Nephron (organoid): ENCODE measurements at regions not wholly inside any gene's neighbourhood (a gene's known extent, or its start where the extent isn't known, plus 50 kb on each side); places are given as distances from the start of the nearest gene placed in this dataset.

Experiments used
- H3K27ac Mint-ChIP-seq, 3 experiments: 2 replicates each; pipeline ENCODE4 v1.8.0; 2020; ENCODE audit warnings: mixed read lengths in 3 of 3, mild to moderate bottlenecking in 2 of 3, moderate library complexity in 1 of 3
- H3K27me3 Mint-ChIP-seq: 2 replicates; pipeline ENCODE4 v1.8.0; 2021; ENCODE audit warnings: low read depth, mild to moderate bottlenecking, moderate library complexity, mixed read lengths
- H3K36me3 Mint-ChIP-seq: 2 replicates; pipeline ENCODE4 v1.8.0; 2020; ENCODE audit warnings: low read depth, mixed read lengths
- H3K4me1 Mint-ChIP-seq: 2 replicates; pipeline ENCODE4 v1.8.0; 2020; ENCODE audit warnings: mixed read lengths
- H3K4me3 Mint-ChIP-seq, 3 experiments: 2 replicates each; pipeline ENCODE4 v1.8.0; 2020; ENCODE audit warnings: mild to moderate bottlenecking in 3 of 3, mixed read lengths in 3 of 3, moderate library complexity in 2 of 3
- H3K9me3 Mint-ChIP-seq: 2 replicates; pipeline ENCODE4 v1.8.0; 2020; ENCODE audit warnings: mixed read lengths
- CTCF ChIP-seq, 3 experiments: fragments of 200-600 bp; sonication (generic); IDR thresholded peaks; one replicate each; pipeline ENCODE4 v1.5.0; 2021; ENCODE audit warnings: antibody characterized with exemption in 3 of 3; ENCODE audit not compliant: unreplicated experiment in 3 of 3

GRCh38 chr4:119833611-119834010 lies 205.0 kb upstream of the PDE5A start:
- Mint-ChIP-seq H3K36me3 (no peaks in the 10 kb centered on the region), H3K27ac (peak overlapping the region in 2 of 3 experiments; percentile 41 to 63), H3K9me3 (peaks cover 11% of the 10 kb centered on the region), H3K4me1 (peaks cover 5% of the 10 kb centered on the region), H3K27me3 (no peaks in the 10 kb centered on the region), H3K4me3 (no peak overlapping the region)
- no peak for TF ChIP-seq CTCF (IDR thresholded peaks at IDR 0.05; ENCODE audit: unreplicated experiment in 3 of 3)

GRCh38 chr4:119832776-119833175 lies 204.2 kb upstream of the PDE5A start:
- H3K36me3 Mint-ChIP-seq, result no peaks in the 10 kb centered on the region
- no peak for TF ChIP-seq CTCF (IDR thresholded peaks at IDR 0.05; ENCODE audit: unreplicated experiment in 3 of 3)

GRCh38 chr4:119829326-119829725 lies 200.7 kb upstream of the PDE5A start:
- no peak overlapping the region for H3K4me3 Mint-ChIP-seq
- H3K27ac Mint-ChIP-seq, result no peak overlapping the region
- H3K36me3 Mint-ChIP-seq, result no peaks in the 10 kb centered on the region
- no peaks in the 10 kb centered on the region for H3K27me3 Mint-ChIP-seq
- no peaks in the 10 kb centered on the region for H3K4me1 Mint-ChIP-seq
- peaks cover 12% of the 10 kb centered on the region for H3K9me3 Mint-ChIP-seq
- TF ChIP-seq CTCF (IDR thresholded peaks at IDR 0.05; ENCODE audit: unreplicated experiment in 3 of 3), result no peak

More at GRCh38 chr4:119832776-119833175, 204.2 kb upstream of the PDE5A start:
- peaks cover 5% of the 10 kb centered on the region for H3K4me1 Mint-ChIP-seq
- H3K27me3 Mint-ChIP-seq, result no peaks in the 10 kb centered on the region
- peak overlapping the region in 1 of 3 experiments; percentile 27 for H3K27ac Mint-ChIP-seq
- H3K9me3 Mint-ChIP-seq, result peaks cover 9% of the 10 kb centered on the region
- no peak overlapping the region for H3K4me3 Mint-ChIP-seq

- Mint-ChIP-seq H3K27ac (no peak overlapping the region), H3K4me3 (no peak overlapping the region), H3K27me3 (no peaks in the 10 kb centered on the region), H3K9me3 (peaks cover 12% of the 10 kb centered on the region), H3K4me1 (no peaks in the 10 kb centered on the region), H3K36me3 (no peaks in the 10 kb centered on the region)
- TF ChIP-seq CTCF (IDR thresholded peaks at IDR 0.05; ENCODE audit: unreplicated experiment in 3 of 3), result no peak
Measured at GRCh38 chr4:119825696-119826095, 197.1 kb upstream of the PDE5A start.

GRCh38 chr4:119823891-119824290 lies 195.3 kb upstream of the PDE5A start:
- no peak for TF ChIP-seq CTCF (IDR thresholded peaks at IDR 0.05; ENCODE audit: unreplicated experiment in 3 of 3)
- Mint-ChIP-seq H3K4me3 (no peak overlapping the region), H3K9me3 (peaks cover 12% of the 10 kb centered on the region)

GRCh38 chr4:119823045-119823444 lies 194.4 kb upstream of the PDE5A start:
- Mint-ChIP-seq H3K36me3 (no peaks in the 10 kb centered on the region), H3K27me3 (no peaks in the 10 kb centered on the region), H3K27ac (no peak overlapping the region), H3K4me1 (no peaks in the 10 kb centered on the region), H3K9me3 (peaks cover 8% of the 10 kb centered on the region), H3K4me3 (no peak overlapping the region)
- TF ChIP-seq CTCF (IDR thresholded peaks at IDR 0.05; ENCODE audit: unreplicated experiment in 3 of 3), result no peak

More at GRCh38 chr4:119823891-119824290, 195.3 kb upstream of the PDE5A start:
- Mint-ChIP-seq H3K27me3 (no peaks in the 10 kb centered on the region), H3K36me3 (no peaks in the 10 kb centered on the region), H3K4me1 (no peaks in the 10 kb centered on the region), H3K27ac (no peak overlapping the region)
